GM21367 (cell line): ENCODE measurements at regions not wholly inside any gene's neighbourhood (a gene's known extent, or its start where the extent isn't known, plus 50 kb on each side); places are given as distances from the start of the nearest gene placed in this dataset.
"Not testable (repeated sequence)": the region's sequence is repeated elsewhere in the genome, so short reads cannot be mapped to it uniquely, and the experiment has no call there.

ENCODE experiments used
- ATAC-seq: cut with Tn5 transposase; IDR thresholded peaks from one replicate; pipeline ENCODE4 v1.9.1; 2021; ENCODE audit not compliant: unreplicated experiment

GRCh38 chr12:46573347-46573658 is 200.7 kb upstream of the SLC38A2 start:
- ATAC-seq, result no peak

DNA sequence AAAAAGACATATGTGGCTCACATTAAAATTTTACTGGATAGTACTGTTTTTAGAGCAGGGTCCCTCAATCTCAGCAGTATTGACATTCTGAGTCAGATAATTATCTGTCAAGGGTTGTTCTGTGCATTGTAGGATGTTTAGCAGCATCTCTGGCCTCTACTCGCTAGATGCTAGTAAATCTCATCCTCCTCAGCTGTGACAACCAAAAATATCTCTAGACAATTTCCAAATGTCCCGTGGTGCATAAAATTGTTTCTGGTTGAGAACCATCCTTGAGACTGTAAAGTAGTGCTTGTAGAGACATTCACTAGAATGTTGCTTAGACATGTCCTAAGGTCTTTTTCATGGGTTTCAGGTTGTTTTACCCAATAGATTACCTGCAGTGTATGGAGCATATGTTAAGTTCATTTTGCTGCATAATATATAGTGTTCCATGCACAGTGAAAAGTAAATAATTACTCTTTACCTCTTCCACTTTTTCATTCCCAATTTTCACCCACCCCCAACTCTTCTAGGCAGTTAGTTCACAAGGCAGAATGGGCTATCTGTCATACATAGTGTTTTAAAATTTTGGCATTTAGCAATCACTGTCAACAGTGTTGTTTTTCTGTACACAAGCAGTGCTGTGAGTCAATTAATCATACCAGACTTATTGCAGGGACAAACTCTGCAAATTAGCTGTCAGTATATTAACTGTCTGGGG is 200.2 kb upstream of the SLC38A2 start:
- no peak for ATAC-seq

- no peak for ATAC-seq
Observed at GRCh38 chr12:46571608-46572007, 199.0 kb upstream of the SLC38A2 start.

- ATAC-seq, result no peak
Observed at GRCh38 chr12:46569826-46570439, 197.4 kb upstream of the SLC38A2 start.

DNA sequence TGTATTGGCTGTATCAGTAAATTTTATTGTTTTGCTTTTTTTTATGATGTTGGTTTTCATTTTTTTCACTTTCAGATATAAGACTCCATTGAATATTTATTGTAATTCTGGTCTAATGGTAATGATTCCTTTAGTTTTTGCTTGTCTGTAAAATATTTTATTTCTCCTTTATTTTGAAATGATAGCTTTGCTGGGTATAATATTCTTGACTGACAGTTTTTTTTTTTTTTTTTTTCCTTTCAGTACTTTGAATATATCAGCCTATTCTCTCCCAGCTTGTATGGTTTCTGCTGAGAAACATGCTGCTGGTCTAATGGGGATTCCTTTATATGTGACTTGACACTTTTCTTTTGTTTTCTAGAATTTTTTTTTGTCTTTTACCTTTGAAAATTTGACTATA is 195.1 kb upstream of the SLC38A2 start:
- no peak for ATAC-seq

GRCh38 chr12:46562625-46563225 is 190.2 kb upstream of the SLC38A2 start:
- no peak for ATAC-seq

- not testable (repeated sequence) for ATAC-seq
Observed at GRCh38 chr12:46561769-46562624, 189.4 kb upstream of the SLC38A2 start.

- ATAC-seq, result no peak
Observed at GRCh38 chr12:46560874-46561273, 188.3 kb upstream of the SLC38A2 start.

DNA sequence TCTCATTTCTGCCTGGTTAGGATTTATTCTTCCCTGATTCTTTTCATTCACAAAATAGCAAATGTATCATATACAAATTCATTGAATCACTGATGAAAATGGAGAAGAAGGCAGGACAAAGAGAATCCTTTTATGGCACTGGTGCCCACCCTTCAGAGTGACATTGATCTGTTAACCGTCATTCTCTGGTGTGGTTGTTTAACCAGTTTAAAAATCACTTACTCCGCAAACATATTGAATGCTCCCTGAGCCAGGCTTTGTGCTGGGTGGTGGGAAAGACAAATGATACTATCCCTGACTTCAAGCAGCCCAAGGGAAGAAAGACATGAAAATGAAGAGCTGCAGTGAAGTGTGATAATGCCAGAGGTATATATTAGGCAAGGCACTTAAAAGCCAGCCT is 187.5 kb upstream of the SLC38A2 start:
- ATAC-seq, result no peak

DNA sequence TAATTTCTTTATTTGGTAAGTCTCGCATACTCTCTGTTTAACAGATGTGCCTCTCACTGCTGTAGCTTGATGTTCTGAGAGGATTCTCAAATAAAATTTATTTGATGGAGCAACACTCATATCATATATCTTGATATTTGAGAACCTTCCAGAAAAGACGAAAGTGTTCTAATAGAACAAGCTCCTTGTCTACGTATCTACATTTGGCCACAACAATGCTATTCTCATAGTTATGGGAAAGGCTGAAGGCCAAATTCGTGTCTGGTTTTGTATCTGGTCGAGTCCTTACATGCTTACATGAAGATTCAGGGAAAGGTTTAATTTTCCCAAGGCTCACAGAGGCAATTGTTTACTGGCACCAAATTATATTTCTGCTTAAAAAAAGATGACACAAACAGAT is 186.7 kb upstream of the SLC38A2 start:
- no peak for ATAC-seq

- no peak for ATAC-seq
Observed at GRCh38 chr12:46558677-46559076, 186.1 kb upstream of the SLC38A2 start.

- no peak for ATAC-seq
Observed at GRCh38 chr12:46557539-46558373, 185.2 kb upstream of the SLC38A2 start.

DNA sequence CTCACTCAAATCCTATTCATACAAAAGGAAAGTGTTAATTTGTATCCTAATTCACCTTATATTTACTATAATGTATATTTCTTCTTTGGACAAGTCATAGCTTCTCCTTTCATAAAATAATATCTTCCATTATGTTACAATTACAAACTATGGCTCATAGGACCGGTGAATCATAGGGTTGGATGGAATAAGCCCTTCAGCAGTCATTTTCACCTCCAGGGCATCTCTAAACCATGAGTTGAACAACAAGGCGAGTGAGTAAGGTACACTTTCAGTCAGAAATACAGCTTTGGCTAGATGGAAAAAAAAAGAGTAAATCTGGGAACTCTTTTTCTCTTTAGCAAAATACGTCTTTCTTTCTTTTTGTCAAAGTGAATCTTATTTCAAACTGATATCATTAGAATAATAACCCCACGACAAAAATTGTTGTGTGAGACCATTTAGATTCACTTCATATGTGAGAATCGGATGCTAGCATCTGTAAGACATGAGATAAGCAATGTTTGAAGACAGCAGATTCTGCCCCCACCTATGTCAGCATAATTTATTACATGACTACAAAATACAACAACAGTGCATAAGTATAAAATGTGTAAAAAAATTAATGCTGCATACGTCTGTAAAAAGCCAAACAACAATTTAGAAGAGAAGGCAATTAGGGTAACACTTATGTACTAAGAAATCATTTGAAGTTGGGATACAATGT is 184.4 kb upstream of the SLC38A2 start:
- no peak for ATAC-seq

- no peak for ATAC-seq
Observed at GRCh38 chr12:46556105-46556559, 183.6 kb upstream of the SLC38A2 start.

DNA sequence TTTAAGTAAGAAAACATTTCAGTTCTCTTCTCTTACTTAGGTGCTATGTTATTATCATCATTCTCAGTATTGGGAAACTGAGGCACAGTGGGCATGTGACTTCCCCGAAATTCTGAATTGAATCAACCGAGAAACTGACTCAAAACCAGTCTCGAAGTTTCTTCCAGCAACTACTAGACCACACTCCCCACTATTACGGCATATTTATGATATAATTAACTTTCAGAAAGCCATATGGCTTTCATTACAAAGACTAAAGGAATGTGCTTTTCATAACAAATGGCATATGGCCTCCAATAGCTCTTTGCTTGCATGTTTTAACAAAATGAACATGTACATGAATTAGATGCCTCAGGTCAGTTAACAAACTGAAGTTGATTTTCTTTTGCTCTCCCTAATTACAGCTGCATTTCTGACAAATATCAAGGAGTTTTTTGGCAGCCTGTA is 182.9 kb upstream of the SLC38A2 start:
- ATAC-seq, result no peak

GRCh38 chr12:46554460-46554859 is 181.9 kb upstream of the SLC38A2 start:
- ATAC-seq, result no peak

GRCh38 chr12:46553911-46554310 is 181.3 kb upstream of the SLC38A2 start:
- ATAC-seq, result no peak

DNA sequence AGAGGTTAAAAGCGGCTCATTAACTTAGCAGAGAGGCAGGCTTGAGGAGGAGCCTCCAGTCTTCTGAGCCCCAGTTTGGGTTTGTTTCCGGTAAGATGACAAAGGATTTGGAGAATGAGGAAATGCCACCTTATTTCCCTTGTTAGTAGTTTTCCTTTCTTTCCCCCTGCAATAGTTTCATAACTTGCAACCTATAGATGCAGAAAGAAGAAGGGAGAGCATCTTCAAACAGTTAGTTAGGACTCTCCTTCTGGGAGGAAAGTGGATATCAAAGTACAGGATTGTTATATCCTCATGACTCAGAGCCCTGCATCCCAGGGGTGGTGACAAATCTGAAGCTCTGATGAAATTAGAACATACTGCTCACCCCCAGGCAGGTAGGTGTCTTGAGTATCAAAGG is 180.7 kb upstream of the SLC38A2 start:
- ATAC-seq, result no peak

GRCh38 chr12:46550266-46550879 is 177.8 kb upstream of the SLC38A2 start:
- no peak for ATAC-seq
